Tibial nerve (tissue), 4 donors: ENCODE measurements at regions not wholly inside any gene's neighbourhood (a gene's known extent, or its start where the extent isn't known, plus 50 kb on each side); places are given as distances from the start of the nearest gene placed in this dataset.

ENCODE experiments used
- EP300 ChIP-seq, 2 donors: sonication (generic); formaldehyde crosslinking; IDR thresholded peaks; one replicate each; pipeline ENCODE4 v1.6.1; 2017; ENCODE audit warnings: antibody characterized with exemption in 2 of 2, mild to moderate bottlenecking in 1 of 2
- POLR2A ChIP-seq, 2 donors: fragments of 450-650 bp; IDR thresholded peaks; one replicate each; pipeline ENCODE4 v1.6.1; 2017; ENCODE audit warnings: antibody characterized with exemption in 2 of 2, mild to moderate bottlenecking in 2 of 2, moderate library complexity in 2 of 2
- TF ChIP-seq, protein P1 (sequence below), 5 experiments: fragments of 200-600 bp in 3 of 5; fragments of 450-650 bp in 2 of 5; sonication (generic) in 3 of 5; IDR thresholded peaks; one replicate each; pipeline ENCODE4 v1.5.1; 2016 to 2019; ENCODE audit warnings: antibody characterized with exemption in 5 of 5, mild to moderate bottlenecking in 3 of 5, moderate library complexity in 2 of 5

DNA sequence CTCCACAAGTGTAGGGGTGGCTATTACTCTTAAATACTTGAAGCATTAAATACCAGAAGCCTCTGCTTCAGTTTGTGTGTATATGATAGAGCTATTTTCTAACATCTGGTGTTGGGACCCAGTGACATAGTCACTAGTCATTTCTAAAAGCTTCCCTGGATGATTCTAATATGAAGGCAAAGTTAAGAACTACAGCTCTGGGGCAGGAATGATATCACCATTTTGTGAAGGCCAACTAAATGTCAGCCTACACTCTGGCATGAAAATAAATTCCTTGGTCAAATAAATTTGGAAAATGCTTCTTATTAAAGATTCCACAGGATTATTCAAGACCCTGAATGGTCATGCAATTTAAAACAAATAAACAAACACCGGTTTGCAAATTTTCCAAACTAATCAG, 197.7 kb downstream of the PLK2 start:
- TF ChIP-seq, protein P1, sequence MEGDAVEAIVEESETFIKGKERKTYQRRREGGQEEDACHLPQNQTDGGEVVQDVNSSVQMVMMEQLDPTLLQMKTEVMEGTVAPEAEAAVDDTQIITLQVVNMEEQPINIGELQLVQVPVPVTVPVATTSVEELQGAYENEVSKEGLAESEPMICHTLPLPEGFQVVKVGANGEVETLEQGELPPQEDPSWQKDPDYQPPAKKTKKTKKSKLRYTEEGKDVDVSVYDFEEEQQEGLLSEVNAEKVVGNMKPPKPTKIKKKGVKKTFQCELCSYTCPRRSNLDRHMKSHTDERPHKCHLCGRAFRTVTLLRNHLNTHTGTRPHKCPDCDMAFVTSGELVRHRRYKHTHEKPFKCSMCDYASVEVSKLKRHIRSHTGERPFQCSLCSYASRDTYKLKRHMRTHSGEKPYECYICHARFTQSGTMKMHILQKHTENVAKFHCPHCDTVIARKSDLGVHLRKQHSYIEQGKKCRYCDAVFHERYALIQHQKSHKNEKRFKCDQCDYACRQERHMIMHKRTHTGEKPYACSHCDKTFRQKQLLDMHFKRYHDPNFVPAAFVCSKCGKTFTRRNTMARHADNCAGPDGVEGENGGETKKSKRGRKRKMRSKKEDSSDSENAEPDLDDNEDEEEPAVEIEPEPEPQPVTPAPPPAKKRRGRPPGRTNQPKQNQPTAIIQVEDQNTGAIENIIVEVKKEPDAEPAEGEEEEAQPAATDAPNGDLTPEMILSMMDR (IDR thresholded peaks at IDR 0.05), result no peak
- TF ChIP-seq POLR2A (IDR thresholded peaks at IDR 0.05) (no peak), EP300 (IDR thresholded peaks at IDR 0.05) (no peak)
